Uterus (tissue), 3 donors: ENCODE measurements at regions not wholly inside any gene's neighbourhood (a gene's known extent, or its start where the extent isn't known, plus 50 kb on each side); places are given as distances from the start of the nearest gene placed in this dataset.

ENCODE experiments used
- DNase-seq, 2 donors: peaks; one replicate each; pipeline ENCODE4 v3.0.0-alpha.2; 2019 to 2020
- H3K27ac ChIP-seq, 2 donors: fragments of 200-600 bp; sonication (generic); 1 replicate in 1 of 2; 2 replicates in 1 of 2; pipeline ENCODE4 v1.5.1; 2016 to 2018
- H3K27me3 ChIP-seq, 2 donors: fragments of 200-600 bp; sonication (generic); one replicate each; pipeline ENCODE4 v1.5.1; 2018 to 2019; ENCODE audit warnings: control low read depth in 1 of 2
- H3K36me3 ChIP-seq, 2 donors: fragments of 200-600 bp; sonication (generic); one replicate each; pipeline ENCODE4 v1.5.1; 2019; ENCODE audit warnings: control low read depth in 1 of 2
- H3K4me1 ChIP-seq, 2 donors: fragments of 200-600 bp; sonication (generic); one replicate each; pipeline ENCODE4 v1.5.1; 2018 to 2019; ENCODE audit warnings: control low read depth in 1 of 2
- H3K4me3 ChIP-seq, 2 donors: fragments of 200-600 bp; sonication (generic); 1 replicate in 1 of 2; 2 replicates in 1 of 2; pipeline ENCODE4 v1.5.1; 2018 to 2019; ENCODE audit warnings: mild to moderate bottlenecking in 1 of 2
- H3K9me3 ChIP-seq, 2 donors: fragments of 200-600 bp; sonication (generic); one replicate each; pipeline ENCODE4 v1.5.1; 2019; ENCODE audit warnings: control low read depth in 1 of 2
- POLR2A ChIP-seq, 2 donors: fragments of 450-650 bp; IDR thresholded peaks; one replicate each; pipeline ENCODE4 v1.6.1; 2016; ENCODE audit warnings: antibody characterized with exemption in 2 of 2, mild to moderate bottlenecking in 1 of 2, moderate library complexity in 1 of 2
- intact Hi-C: fragments of 100-400 bp; cut with DNase I; formaldehyde crosslinking; loops from one replicate; pipeline ENCODE4 v1.15.1; 2023; ENCODE audit warnings: low total_unique reads
- TF ChIP-seq, protein P1 (sequence below), 4 experiments: fragments of 200-600 bp in 2 of 4; fragments of 450-650 bp in 2 of 4; sonication (generic) in 2 of 4; IDR thresholded peaks; one replicate each; pipeline ENCODE4 v1.5.1; 2016 to 2019; ENCODE audit warnings: antibody characterized with exemption in 4 of 4, mild to moderate bottlenecking in 2 of 4, moderate library complexity in 1 of 4
- donor health status: DM: yes; HTN: yes; CAD: no.

DNA sequence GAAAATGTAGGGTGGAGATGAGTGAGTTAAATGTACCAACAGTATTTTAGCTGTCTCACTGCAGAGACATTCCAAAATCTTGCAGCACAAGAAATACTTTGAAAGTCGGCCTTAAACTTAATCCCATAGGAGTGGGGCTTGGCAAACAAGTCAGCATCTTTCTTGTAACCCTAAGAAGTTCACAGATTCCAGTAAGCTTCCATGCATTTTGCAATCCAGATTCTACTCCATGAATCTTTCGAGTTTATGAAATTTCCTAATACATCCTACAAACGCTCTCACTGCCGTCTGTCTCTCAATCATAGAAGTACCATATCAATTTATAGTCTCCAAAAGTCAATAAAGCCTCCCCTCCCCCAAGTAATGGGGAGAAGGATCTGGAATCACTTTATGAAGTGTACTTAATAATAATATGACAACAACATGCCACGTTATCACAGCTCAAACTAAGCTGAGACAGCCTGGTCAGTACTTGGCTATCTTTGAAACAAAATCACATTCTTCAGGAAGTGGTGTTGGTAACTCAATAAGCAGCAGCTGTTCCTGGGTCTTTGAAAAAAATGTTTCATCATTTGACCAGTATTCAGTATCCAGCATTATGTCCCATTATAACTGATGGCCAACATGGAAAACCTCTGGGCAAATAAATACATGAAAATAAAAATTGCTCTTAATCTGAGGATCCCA, 317.4 kb upstream of the RUNX1 start:
- no peaks in the 10 kb centered on the region for H3K9me3 ChIP-seq
- no peaks in the 10 kb centered on the region for H3K27me3 ChIP-seq
- intact Hi-C loops = no loop called here
- peak in 1 of 2 donors; percentile 21 for DNase-seq
- H3K36me3 ChIP-seq = no peaks in the 10 kb centered on the region
- no peak for TF ChIP-seq POLR2A (IDR thresholded peaks at IDR 0.05)
- TF ChIP-seq, protein P1, sequence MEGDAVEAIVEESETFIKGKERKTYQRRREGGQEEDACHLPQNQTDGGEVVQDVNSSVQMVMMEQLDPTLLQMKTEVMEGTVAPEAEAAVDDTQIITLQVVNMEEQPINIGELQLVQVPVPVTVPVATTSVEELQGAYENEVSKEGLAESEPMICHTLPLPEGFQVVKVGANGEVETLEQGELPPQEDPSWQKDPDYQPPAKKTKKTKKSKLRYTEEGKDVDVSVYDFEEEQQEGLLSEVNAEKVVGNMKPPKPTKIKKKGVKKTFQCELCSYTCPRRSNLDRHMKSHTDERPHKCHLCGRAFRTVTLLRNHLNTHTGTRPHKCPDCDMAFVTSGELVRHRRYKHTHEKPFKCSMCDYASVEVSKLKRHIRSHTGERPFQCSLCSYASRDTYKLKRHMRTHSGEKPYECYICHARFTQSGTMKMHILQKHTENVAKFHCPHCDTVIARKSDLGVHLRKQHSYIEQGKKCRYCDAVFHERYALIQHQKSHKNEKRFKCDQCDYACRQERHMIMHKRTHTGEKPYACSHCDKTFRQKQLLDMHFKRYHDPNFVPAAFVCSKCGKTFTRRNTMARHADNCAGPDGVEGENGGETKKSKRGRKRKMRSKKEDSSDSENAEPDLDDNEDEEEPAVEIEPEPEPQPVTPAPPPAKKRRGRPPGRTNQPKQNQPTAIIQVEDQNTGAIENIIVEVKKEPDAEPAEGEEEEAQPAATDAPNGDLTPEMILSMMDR (IDR thresholded peaks at IDR 0.05) = no peak
- no peaks in the 10 kb centered on the region for H3K4me1 ChIP-seq
- no peak overlapping the region for H3K27ac ChIP-seq
- no peak overlapping the region for H3K4me3 ChIP-seq

DNA sequence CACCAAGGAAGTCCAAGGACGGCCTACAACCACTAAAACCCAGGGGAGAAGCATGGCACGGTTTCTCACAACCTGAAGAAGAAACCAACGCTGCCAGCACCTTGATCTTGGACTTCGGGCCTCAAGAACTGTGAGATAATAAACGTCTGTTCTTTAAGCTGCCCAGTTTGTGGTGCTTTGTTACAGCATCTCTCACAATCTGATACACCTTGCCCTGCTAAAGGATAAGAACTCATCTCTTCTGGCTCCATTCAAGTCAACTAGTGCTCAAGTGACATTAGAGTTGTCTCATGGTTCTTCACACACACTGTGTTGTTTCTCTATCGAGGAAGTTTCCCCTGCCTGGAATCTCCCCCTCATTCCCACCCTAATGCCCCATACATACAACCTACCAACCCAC, 314.4 kb upstream of the RUNX1 start:
- TF ChIP-seq, protein P1 (IDR thresholded peaks at IDR 0.05) = no peak
- no peak for TF ChIP-seq POLR2A (IDR thresholded peaks at IDR 0.05)
- H3K27me3 ChIP-seq = no peaks in the 10 kb centered on the region
- no peak overlapping the region for H3K27ac ChIP-seq
- DNase-seq = no peak
- H3K4me1 ChIP-seq = no peaks in the 10 kb centered on the region
- intact Hi-C loops = no loop called here
- no peaks in the 10 kb centered on the region for H3K9me3 ChIP-seq
- H3K4me3 ChIP-seq = no peak overlapping the region
- no peaks in the 10 kb centered on the region for H3K36me3 ChIP-seq

DNA sequence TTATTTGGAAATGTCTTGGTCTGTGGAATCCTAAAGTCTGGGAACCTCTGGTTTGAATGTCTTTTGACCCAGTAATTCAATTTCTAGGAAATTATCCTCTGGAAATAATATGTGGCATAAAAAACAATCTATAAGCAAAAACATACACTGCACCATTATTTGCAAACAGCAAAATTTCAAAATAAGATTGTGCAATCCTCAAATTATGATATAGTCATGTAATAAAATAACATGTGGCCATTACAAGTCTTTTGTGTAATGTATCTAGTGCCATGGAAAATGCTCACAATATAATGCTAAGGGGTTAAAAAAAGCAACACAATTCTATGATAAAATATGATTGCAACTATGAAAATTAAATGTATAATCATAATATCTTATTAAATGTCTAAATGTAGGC, 312.9 kb upstream of the RUNX1 start:
- H3K27ac ChIP-seq = no peak overlapping the region
- no peaks in the 10 kb centered on the region for H3K4me1 ChIP-seq
- intact Hi-C loops = no loop called here
- DNase-seq = no peak
- H3K4me3 ChIP-seq = no peak overlapping the region
- H3K9me3 ChIP-seq = no peaks in the 10 kb centered on the region
- H3K27me3 ChIP-seq = no peaks in the 10 kb centered on the region
- TF ChIP-seq, protein P1 (IDR thresholded peaks at IDR 0.05) = no peak
- no peak for TF ChIP-seq POLR2A (IDR thresholded peaks at IDR 0.05)
- H3K36me3 ChIP-seq = no peaks in the 10 kb centered on the region

DNA sequence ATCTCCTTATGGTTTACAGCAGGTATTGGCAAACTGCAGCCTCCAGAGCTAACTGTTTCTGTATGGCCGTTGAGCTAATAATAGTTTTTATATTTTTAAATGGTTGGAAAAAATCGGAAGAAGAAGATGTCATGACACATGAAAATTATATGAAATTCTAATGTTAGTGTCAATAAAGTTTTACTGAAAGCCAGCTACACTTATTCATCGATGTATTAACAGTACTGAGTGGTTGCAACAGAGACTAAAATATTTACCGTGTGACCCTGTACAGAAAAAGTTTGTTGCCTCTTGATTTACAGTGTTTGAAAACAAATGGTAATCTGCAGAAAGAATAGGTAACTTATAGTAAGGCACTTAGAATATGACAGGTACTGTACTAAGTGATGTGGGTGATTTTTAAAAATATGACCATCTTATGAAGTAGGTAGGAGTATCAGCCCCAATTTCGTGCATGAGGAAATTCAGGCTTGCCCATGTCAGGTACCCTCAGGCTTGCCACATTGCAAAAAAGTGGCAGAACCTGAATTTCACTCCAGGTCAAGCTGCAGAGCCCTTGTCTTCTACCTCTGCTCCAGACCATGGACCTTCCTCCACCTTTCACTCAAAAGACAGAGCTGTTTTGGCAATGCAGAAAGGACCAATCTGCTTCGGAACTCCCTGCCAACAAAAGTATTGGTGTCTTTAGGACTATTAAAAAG, 311.9 kb upstream of the RUNX1 start:
- Histone ChIP-seq H3K36me3 (no peaks in the 10 kb centered on the region), H3K27ac (no peak overlapping the region), H3K27me3 (no peaks in the 10 kb centered on the region), H3K4me1 (no peaks in the 10 kb centered on the region), H3K9me3 (no peaks in the 10 kb centered on the region), H3K4me3 (no peak overlapping the region)
- intact Hi-C loops = no loop called here
- TF ChIP-seq POLR2A (IDR thresholded peaks at IDR 0.05) = no peak
- TF ChIP-seq, protein P1 (IDR thresholded peaks at IDR 0.05) = no peak
- no peak for DNase-seq

DNA sequence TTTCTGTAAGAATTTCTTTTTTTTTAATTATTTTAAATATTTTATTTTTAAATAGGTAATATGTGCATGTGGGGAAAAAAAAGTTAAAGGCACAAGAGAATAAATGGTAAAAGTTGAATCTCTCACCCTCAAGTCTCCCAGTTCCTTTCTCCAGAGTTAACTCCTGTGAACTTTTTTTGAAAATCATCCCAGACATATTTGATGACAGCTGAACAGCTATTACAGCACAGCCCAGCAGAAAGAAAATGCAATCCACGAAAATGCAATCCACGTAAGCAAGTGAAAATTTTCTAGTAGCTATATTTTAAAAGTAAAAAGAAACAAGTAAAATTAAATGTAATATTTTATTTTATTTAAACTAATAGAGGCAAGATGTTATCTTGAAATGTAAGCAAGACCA, 310.0 kb upstream of the RUNX1 start:
- H3K27me3 ChIP-seq = no peaks in the 10 kb centered on the region
- H3K4me3 ChIP-seq = no peak overlapping the region
- no peak for DNase-seq
- no peak overlapping the region for H3K27ac ChIP-seq
- TF ChIP-seq POLR2A (IDR thresholded peaks at IDR 0.05) = no peak
- TF ChIP-seq, protein P1 (IDR thresholded peaks at IDR 0.05) = no peak
- no peaks in the 10 kb centered on the region for H3K4me1 ChIP-seq
- H3K9me3 ChIP-seq = no peaks in the 10 kb centered on the region
- intact Hi-C loops = no loop called here
- H3K36me3 ChIP-seq = no peaks in the 10 kb centered on the region
